WI38 (cell line): ENCODE measurements at regions not wholly inside any gene's neighbourhood (a gene's known extent, or its start where the extent isn't known, plus 50 kb on each side); places are given as distances from the start of the nearest gene placed in this dataset.

ENCODE experiments used
- H3K4me3 ChIP-seq: 2 replicates; pipeline ENCODE4 v1.5.1; 2011; ENCODE audit warnings: low read depth, mild to moderate bottlenecking, control low read depth, low read length
- TF ChIP-seq, protein P1 (sequence below): IDR thresholded peaks from 2 replicates; pipeline ENCODE4 v1.5.1; 2012; ENCODE audit warnings: low read depth, mild to moderate bottlenecking, control low read depth, low read length

DNA sequence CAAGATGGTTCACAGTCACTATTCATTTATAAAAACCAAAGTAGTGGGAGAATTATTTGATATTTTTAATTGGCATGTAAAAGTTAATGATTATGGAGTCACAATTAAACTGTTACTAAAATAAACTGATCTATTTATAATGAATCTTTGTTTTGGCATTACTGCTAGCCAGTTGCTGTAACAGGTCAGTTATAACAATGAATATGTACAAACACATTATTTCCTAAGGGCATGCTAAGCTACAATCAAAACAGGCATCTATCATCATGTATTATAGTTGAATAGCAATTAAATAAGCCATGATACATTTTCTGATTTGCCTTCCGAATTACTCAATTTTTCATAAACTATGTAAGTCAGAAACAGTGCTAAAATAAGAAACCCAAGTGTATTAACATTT is 518.3 kb downstream of the SLC16A7 start:
- TF ChIP-seq, protein P1, sequence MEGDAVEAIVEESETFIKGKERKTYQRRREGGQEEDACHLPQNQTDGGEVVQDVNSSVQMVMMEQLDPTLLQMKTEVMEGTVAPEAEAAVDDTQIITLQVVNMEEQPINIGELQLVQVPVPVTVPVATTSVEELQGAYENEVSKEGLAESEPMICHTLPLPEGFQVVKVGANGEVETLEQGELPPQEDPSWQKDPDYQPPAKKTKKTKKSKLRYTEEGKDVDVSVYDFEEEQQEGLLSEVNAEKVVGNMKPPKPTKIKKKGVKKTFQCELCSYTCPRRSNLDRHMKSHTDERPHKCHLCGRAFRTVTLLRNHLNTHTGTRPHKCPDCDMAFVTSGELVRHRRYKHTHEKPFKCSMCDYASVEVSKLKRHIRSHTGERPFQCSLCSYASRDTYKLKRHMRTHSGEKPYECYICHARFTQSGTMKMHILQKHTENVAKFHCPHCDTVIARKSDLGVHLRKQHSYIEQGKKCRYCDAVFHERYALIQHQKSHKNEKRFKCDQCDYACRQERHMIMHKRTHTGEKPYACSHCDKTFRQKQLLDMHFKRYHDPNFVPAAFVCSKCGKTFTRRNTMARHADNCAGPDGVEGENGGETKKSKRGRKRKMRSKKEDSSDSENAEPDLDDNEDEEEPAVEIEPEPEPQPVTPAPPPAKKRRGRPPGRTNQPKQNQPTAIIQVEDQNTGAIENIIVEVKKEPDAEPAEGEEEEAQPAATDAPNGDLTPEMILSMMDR: no peak

DNA sequence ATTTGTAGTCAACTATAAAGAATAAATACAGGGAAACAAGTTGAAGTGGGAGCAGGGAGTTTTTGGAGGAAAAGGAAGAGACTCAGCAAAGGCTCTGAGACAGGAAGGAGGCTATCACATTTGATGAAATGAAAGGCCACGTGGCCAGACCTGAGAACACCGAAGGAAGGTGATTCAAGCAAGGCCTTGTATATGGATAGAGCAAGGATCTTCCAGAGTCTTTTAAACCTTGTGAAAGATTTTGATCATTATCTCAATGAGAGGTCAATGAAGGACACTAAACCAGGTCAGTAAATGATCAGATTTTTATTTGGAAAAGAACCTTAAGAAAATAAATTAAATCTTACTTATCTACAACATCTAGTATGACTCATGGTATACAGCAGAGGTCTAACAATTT is 523.5 kb downstream of the SLC16A7 start:
- TF ChIP-seq, protein P1: no peak
- no peak overlapping the region for H3K4me3 ChIP-seq

More for the DNA sequence above, 518.3 kb downstream of the SLC16A7 start:
- H3K4me3 ChIP-seq: no peak overlapping the region

DNA sequence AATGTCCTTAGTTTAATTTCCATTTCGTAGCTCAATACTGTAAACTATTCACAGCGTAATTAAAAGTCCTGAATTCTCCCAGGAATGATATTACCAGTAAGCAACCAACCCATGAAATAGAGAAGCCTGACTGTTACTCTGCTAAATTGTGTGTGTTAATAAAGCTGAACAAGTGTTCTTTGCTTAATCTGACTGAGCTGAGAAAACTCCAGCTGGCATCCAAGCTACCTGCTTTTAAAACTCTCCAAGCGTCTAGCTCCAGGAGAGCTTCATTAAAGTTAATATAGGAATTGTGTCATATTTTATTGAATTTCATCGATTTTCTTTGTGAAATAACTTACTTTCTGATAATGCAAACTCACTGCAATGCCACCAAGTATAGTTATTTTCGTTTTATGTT is 524.4 kb downstream of the SLC16A7 start:
- TF ChIP-seq, protein P1: no peak
- H3K4me3 ChIP-seq: no peak overlapping the region

DNA sequence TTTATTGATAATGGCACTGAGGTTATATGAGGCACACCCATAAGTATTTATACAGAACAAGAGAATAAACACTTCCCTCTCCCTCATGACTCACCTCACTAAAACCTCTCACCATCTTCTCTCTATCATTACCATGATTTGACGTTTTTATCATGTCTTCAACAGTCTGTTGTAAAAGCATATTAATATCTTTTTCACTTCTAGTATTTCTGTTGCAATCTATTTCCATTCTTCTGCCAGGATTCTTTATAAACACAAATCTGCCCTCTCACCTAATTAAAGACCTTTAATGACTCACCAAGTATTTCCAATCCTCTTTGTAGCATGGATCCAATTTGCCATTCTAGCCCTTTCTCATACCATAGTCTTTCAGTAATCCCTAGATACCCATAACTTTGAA is 527.7 kb downstream of the SLC16A7 start:
- no peak overlapping the region for H3K4me3 ChIP-seq
- TF ChIP-seq, protein P1: no peak

DNA sequence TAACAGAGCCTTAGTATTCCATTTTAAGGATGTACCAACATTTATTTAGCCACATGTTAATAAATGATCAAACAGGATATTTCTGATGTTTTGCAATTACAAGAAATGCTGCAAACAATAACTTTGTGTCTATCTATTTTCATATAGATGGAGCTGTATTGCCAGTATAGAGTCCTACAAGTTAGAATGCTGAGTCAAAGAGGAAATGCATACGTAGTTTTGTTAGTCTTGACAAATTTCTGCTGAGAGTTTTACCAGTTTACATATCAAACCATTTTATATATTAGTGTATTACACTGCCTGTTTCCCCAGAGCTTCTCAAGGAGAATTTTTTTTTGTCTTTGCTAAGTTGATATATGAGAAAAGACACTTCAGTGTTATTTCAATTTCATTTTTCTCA is 541.7 kb downstream of the SLC16A7 start:
- TF ChIP-seq, protein P1: no peak
- no peak overlapping the region for H3K4me3 ChIP-seq

DNA sequence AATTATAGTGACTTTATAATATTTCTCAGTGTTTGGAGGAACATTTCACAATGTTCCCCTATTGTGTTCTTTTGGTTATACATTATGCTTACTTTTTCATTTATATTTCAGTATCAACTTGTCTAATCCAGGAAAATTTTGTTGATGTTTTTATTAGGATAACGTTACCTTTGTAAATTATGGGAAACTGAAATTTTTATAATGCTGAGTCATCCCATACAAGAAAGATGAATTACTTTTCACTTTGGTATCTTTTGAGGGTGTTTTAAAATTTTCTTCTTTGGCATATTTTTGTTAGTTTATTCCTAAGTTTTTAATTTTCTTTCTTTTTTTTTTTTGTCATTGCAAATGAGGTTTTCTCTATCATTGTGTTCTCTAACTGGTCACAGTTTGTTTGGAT is 542.7 kb downstream of the SLC16A7 start:
- TF ChIP-seq, protein P1: no peak
- no peak overlapping the region for H3K4me3 ChIP-seq

DNA sequence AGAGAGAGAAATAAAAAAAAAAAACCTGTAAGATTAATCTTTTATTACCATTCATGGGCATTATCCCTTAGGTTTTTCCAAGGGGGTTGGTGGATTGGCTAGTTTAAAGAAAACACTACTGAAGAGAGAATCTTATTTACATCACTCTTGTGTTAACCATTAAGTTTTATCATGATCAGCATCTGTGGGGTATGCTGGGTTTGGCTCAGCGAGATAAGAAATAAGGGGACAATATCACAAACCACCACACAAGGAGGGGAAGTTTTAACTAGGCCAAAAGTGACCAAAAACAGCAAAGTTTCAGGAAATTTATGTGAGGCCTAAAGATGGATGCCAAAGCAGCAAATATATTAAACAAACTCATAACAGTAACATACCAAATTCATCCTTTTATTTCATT is 548.6 kb downstream of the SLC16A7 start:
- TF ChIP-seq, protein P1: no peak

More for the DNA sequence above, 548.6 kb downstream of the SLC16A7 start:
- H3K4me3 ChIP-seq: no peak overlapping the region
